Coronary artery (tissue), 2 donors: ENCODE measurements at regions not wholly inside any gene's neighbourhood (a gene's known extent, or its start where the extent isn't known, plus 50 kb on each side); places are given as distances from the start of the nearest gene placed in this dataset.
"Not testable (repeated sequence)": the region's sequence is repeated elsewhere in the genome, so short reads cannot be mapped to it uniquely, and the experiment has no call there.

ENCODE experiments used
- DNase-seq: peaks from one replicate; pipeline ENCODE4 v3.0.0-alpha.2; 2017; ENCODE audit warnings: low spot score
- H3K27ac ChIP-seq, 2 donors: fragments of 200-600 bp; sonication (generic); one replicate each; pipeline ENCODE4 v1.5.1; 2016 to 2019
- H3K4me3 ChIP-seq: fragments of 200-600 bp; sonication (generic); 2 replicates; pipeline ENCODE4 v1.5.1; 2016; ENCODE audit warnings: mild to moderate bottlenecking, moderate library complexity
- TF ChIP-seq, protein P1 (sequence below): fragments of 200-600 bp; sonication (generic); IDR thresholded peaks from one replicate; pipeline ENCODE4 v1.5.1; 2019; ENCODE audit warnings: antibody characterized with exemption

DNA sequence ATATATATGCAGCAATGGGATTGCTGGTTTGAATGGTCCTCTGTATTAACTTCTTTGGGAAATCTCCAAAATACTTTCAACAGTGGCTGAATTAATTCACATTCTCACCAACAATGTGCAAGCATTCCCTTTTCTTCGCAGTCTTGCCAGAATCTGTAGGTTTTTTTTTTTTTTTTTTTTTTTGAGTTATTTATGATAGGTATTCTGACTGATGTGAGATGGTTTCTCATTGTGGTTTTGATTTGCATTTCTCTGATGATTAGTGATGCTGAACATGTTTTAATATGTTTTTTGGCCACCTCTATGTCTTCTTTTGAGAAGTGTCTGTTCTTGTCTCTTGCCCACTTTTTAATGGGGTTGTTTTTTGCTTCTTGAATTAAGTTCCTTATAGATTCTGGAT, 2041.5 kb upstream of the PCDH20 start:
- no peak overlapping the region for H3K27ac ChIP-seq
- no peak overlapping the region for H3K4me3 ChIP-seq
- no peak for DNase-seq
- TF ChIP-seq, protein P1, sequence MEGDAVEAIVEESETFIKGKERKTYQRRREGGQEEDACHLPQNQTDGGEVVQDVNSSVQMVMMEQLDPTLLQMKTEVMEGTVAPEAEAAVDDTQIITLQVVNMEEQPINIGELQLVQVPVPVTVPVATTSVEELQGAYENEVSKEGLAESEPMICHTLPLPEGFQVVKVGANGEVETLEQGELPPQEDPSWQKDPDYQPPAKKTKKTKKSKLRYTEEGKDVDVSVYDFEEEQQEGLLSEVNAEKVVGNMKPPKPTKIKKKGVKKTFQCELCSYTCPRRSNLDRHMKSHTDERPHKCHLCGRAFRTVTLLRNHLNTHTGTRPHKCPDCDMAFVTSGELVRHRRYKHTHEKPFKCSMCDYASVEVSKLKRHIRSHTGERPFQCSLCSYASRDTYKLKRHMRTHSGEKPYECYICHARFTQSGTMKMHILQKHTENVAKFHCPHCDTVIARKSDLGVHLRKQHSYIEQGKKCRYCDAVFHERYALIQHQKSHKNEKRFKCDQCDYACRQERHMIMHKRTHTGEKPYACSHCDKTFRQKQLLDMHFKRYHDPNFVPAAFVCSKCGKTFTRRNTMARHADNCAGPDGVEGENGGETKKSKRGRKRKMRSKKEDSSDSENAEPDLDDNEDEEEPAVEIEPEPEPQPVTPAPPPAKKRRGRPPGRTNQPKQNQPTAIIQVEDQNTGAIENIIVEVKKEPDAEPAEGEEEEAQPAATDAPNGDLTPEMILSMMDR, result no peak

DNA sequence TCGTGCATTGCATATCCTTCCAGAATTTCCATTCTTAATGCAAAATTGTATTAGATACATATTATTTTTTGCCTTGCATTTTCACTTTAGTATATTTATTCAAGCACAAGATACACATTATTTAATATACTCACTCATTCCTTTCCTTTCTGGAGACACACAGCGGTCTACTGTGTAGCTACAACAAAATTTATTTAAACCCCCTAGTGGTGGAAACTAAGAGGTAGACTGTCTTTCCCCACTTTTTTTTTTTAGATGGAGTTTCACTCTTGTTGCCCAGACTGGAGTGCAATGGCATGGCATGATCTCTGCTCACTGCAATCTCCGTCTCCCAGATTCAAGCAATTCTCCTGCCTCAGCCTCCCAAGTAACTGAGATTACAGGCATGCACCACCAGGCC, 2040.3 kb upstream of the PCDH20 start:
- DNase-seq, result no peak
- TF ChIP-seq, protein P1, result no peak
- H3K4me3 ChIP-seq, result no peak overlapping the region
- no peak overlapping the region for H3K27ac ChIP-seq

DNA sequence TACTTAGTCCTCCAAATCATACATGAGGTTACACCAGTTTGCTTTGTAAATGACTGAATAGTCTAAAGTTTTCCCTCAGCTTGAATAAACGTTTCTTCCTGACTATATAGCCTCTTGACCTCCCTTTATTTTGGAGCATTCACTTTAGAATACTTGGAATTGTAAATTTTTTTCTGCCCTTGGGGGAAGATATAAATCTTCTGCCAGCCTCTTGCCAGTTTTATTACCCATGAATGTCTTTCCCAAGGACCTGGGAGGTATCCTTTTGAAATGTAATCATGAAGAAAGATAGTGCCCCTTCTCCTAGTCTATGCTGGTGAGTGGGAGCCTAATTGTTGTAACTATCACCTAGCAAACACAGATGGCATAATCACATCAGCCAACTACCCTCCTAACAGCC, 2033.9 kb upstream of the PCDH20 start:
- H3K4me3 ChIP-seq, result no peak overlapping the region
- no peak overlapping the region for H3K27ac ChIP-seq
- TF ChIP-seq, protein P1, result no peak
- no peak for DNase-seq

GRCh38 chr13:63448692-63449091, 2033.0 kb upstream of the PCDH20 start:
- Histone ChIP-seq H3K27ac (no peak overlapping the region), H3K4me3 (no peak overlapping the region)
- TF ChIP-seq, protein P1, result no peak
- no peak for DNase-seq

- Histone ChIP-seq H3K27ac (no peak overlapping the region), H3K4me3 (no peak overlapping the region)
- TF ChIP-seq, protein P1, result no peak
- DNase-seq, result no peak
Measured at GRCh38 chr13:63446329-63446728, 2030.7 kb upstream of the PCDH20 start.

DNA sequence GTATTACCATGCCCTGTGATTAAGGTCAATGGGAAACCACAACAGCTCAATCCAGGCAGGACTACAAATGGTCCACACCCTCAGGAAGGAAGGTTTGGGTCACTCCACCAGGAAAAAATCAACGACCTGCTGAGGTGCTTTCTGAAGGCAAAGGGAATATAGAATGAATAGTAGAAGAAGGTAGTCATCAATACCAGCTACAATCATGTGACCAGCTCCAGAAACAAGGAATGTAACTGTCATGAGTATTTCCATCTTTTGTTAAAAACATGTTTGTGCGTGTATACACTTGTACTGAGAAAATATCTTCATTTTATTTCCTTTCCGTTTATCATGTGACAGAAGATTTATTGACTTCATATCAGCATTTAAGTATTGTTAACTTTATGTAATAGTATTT, 2028.6 kb upstream of the PCDH20 start:
- H3K27ac ChIP-seq, result not testable (repeated sequence)

DNA sequence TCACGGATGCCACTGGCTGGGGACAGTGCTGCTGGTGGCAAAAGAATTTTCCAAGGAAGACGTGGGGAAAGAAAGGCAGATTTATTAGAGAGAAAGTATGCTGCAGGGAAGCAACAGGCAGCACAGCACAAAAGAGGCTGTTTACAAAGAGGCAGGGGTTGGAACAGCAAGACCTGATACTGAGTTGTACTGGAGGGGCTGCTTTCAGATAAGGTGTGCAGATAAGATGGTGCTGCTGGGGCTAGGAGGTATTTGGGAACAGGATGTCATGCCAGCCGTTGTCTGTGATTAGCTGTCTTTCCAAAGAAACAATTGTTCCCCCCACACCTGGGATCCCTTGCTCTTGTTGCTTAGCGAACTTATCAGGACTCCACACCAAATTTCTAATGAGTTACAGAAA, 2023.3 kb upstream of the PCDH20 start:
- no peak for DNase-seq
- Histone ChIP-seq H3K27ac (no peak overlapping the region), H3K4me3 (no peak overlapping the region)
- TF ChIP-seq, protein P1, result no peak

More for the DNA sequence above, 2028.6 kb upstream of the PCDH20 start:
- DNase-seq, H3K4me3 ChIP-seq: not testable (repeated sequence)

GRCh38 chr13:63436325-63436668, 2020.6 kb upstream of the PCDH20 start:
- TF ChIP-seq, protein P1, result no peak
- Histone ChIP-seq H3K27ac (no peak overlapping the region), H3K4me3 (no peak overlapping the region)
- no peak for DNase-seq
